T-cell (primary cell): ENCODE measurements at regions not wholly inside any gene's neighbourhood (a gene's known extent, or its start where the extent isn't known, plus 50 kb on each side); places are given as distances from the start of the nearest gene placed in this dataset.

Experiments
- ATAC-seq, 4 experiments: fragments of 200-7000 bp in 3 of 4; fragments of 150-1000 bp in 1 of 4; cut with Tn5 transposase; replicated peaks in 1 of 4; 1 replicate in 3 of 4; 2 replicates in 1 of 4; pipeline ENCODE4 v1.10.0; 2021; ENCODE audit warnings: moderate library complexity in 3 of 4, mild to moderate bottlenecking in 2 of 4, moderate number of reproducible peaks in 1 of 4
- CTCF ChIA-PET, 2 donors: fragments of 300-600 bp; sonication (Branson Sonifier 250); formaldehyde crosslinking; loops; one replicate each; lab custom pipeline; 2022; ENCODE audit warnings: antibody characterized with exemption in 2 of 2; lab: Charles Lee
- POLR2A ChIA-PET, 2 donors: fragments of 300-600 bp; sonication (Branson Sonifier 250); formaldehyde crosslinking; loops; one replicate each; lab custom pipeline; 2022; ENCODE audit warnings: antibody characterized with exemption in 2 of 2; lab: Charles Lee
- DNase-seq, 35 experiments: peaks; one replicate each; pipeline versions ENCODE4 v3.0.0 to v3.0.0-alpha.2; 2013 to 2023
- H3K27ac ChIP-seq: one replicate; pipeline ENCODE4 v1.5.1; 2013; ENCODE audit warnings: low read length
- H3K27me3 ChIP-seq, 2 experiments: replicated peaks in 1 of 2; 1 replicate in 1 of 2; 2 replicates in 1 of 2; pipeline versions ENCODE4 v1.6.1 to v1.7.0; 2013; ENCODE audit warnings: low read length in 1 of 2, mixed read lengths in 1 of 2; ENCODE audit not compliant: control insufficient read depth in 2 of 2, insufficient read depth in 2 of 2; ENCODE audit errors: extremely low read depth in 1 of 2
- H3K36me3 ChIP-seq, 2 donors: 1 replicate in 1 of 2; 2 replicates in 1 of 2; pipeline versions ENCODE4 v1.6.1 to v1.7.0; 2013; ENCODE audit warnings: low read length in 1 of 2; ENCODE audit not compliant: control insufficient read depth in 2 of 2, insufficient read depth in 1 of 2; ENCODE audit errors: extremely low read depth in 1 of 2
- H3K4me1 ChIP-seq, 2 experiments: 1 replicate in 1 of 2; 2 replicates in 1 of 2; pipeline versions ENCODE4 v1.6.1 to v1.7.0; 2013; ENCODE audit warnings: low read length in 2 of 2, mixed read lengths in 1 of 2; ENCODE audit not compliant: insufficient read depth in 2 of 2, control insufficient read depth in 1 of 2; ENCODE audit errors: extremely low read depth in 1 of 2
- H3K4me3 ChIP-seq, 2 donors: 1 replicate in 1 of 2; 2 replicates in 1 of 2; pipeline versions ENCODE4 v1.5.1 to v1.7.0; 2013; ENCODE audit warnings: mild to moderate bottlenecking in 2 of 2, low read length in 1 of 2, moderate library complexity in 1 of 2; ENCODE audit not compliant: control insufficient read depth in 1 of 2; ENCODE audit errors: extremely low read depth in 1 of 2
- H3K9me3 ChIP-seq: 2 replicates; pipeline ENCODE4 v1.7.0; 2013
- H3K27ac Mint-ChIP-seq, 2 donors: one replicate each; pipeline ENCODE4 v1.8.0; 2020 to 2021; ENCODE audit warnings: mild to moderate bottlenecking in 2 of 2, mixed read lengths in 2 of 2
- H3K27me3 Mint-ChIP-seq, 2 donors: one replicate each; pipeline ENCODE4 v1.8.0; 2021 to 2022; ENCODE audit warnings: mixed read lengths in 2 of 2
- H3K36me3 Mint-ChIP-seq: one replicate; pipeline ENCODE4 v1.8.0; 2021; ENCODE audit warnings: mixed read lengths
- H3K4me1 Mint-ChIP-seq, 3 donors: one replicate each; pipeline ENCODE4 v1.8.0; 2020 to 2022; ENCODE audit warnings: mixed read lengths in 3 of 3, mild to moderate bottlenecking in 1 of 3
- H3K4me3 Mint-ChIP-seq, 3 donors: one replicate each; pipeline ENCODE4 v1.8.0; 2020 to 2022; ENCODE audit warnings: mild to moderate bottlenecking in 3 of 3, mixed read lengths in 3 of 3, moderate library complexity in 3 of 3
- H3K9me3 Mint-ChIP-seq, 3 donors: one replicate each; pipeline ENCODE4 v1.8.0; 2020 to 2022; ENCODE audit warnings: mixed read lengths in 3 of 3
- WGBS: methylation state at CpG from one replicate; pipeline ENCODE4 v1.1.5; 2013; ENCODE audit warnings: missing lambda C conversion rate; ENCODE audit not compliant: insufficient coverage; 5-methylcytosine and 5-hydroxymethylcytosine counted together

- H3K4me3 ChIP-seq, result no peak overlapping the region
- ATAC-seq (no peak), DNase-seq (no peak)
- H3K27ac Mint-ChIP-seq, result no peak overlapping the region
- no peaks in the 10 kb centered on the region for H3K9me3 Mint-ChIP-seq
- H3K36me3 Mint-ChIP-seq, result no peaks in the 10 kb centered on the region
- no peaks in the 10 kb centered on the region for H3K27me3 ChIP-seq
- H3K36me3 ChIP-seq, result no peaks in the 10 kb centered on the region
- no peaks in the 10 kb centered on the region for H3K27me3 Mint-ChIP-seq
- no peak overlapping the region for H3K4me3 Mint-ChIP-seq
- no peaks in the 10 kb centered on the region for H3K9me3 ChIP-seq
- ChIA-PET CTCF (no interaction called here), POLR2A (no interaction called here)
- H3K4me1 Mint-ChIP-seq, result no peaks in the 10 kb centered on the region
- H3K27ac ChIP-seq, result no peak overlapping the region
- H3K4me1 ChIP-seq, result no peaks in the 10 kb centered on the region
Measured at GRCh38 chr4:11628093-11628725, 199.5 kb upstream of the HS3ST1 start.

- CTCF ChIA-PET, result no interaction called here
- Histone ChIP-seq H3K4me1 (no peaks in the 10 kb centered on the region), H3K36me3 (no peaks in the 10 kb centered on the region), H3K9me3 (no peaks in the 10 kb centered on the region), H3K27me3 (no peaks in the 10 kb centered on the region), H3K4me3 (no peak overlapping the region), H3K27ac (no peak overlapping the region)
- H3K4me1 Mint-ChIP-seq, result no peaks in the 10 kb centered on the region
- no peaks in the 10 kb centered on the region for H3K27me3 Mint-ChIP-seq
- no peak overlapping the region for H3K4me3 Mint-ChIP-seq
- H3K36me3 Mint-ChIP-seq, result no peaks in the 10 kb centered on the region
- H3K9me3 Mint-ChIP-seq, result no peaks in the 10 kb centered on the region
- DNase-seq, result no peak
- no peak overlapping the region for H3K27ac Mint-ChIP-seq
- no peak for ATAC-seq
- WGBS, result 80% methylated on average over 1 of the region's 4 CpGs
- POLR2A ChIA-PET, result no interaction called here
Measured at GRCh38 chr4:11626066-11626465, 197.4 kb upstream of the HS3ST1 start.

GRCh38 chr4:11625211-11625610, 196.5 kb upstream of the HS3ST1 start:
- ChIA-PET POLR2A (no interaction called here), CTCF (no interaction called here)
- Histone ChIP-seq H3K36me3 (no peaks in the 10 kb centered on the region), H3K4me3 (no peak overlapping the region), H3K27ac (no peak overlapping the region), H3K4me1 (no peaks in the 10 kb centered on the region), H3K27me3 (no peaks in the 10 kb centered on the region), H3K9me3 (no peaks in the 10 kb centered on the region)
- Mint-ChIP-seq H3K4me1 (no peaks in the 10 kb centered on the region), H3K9me3 (no peaks in the 10 kb centered on the region), H3K36me3 (no peaks in the 10 kb centered on the region), H3K4me3 (no peak overlapping the region), H3K27me3 (no peaks in the 10 kb centered on the region), H3K27ac (no peak overlapping the region)
- 88% methylated on average over 7 of the region's 7 CpGs for whole genome bisulfite sequencing
- ATAC-seq (no peak), DNase-seq (no peak)

DNA sequence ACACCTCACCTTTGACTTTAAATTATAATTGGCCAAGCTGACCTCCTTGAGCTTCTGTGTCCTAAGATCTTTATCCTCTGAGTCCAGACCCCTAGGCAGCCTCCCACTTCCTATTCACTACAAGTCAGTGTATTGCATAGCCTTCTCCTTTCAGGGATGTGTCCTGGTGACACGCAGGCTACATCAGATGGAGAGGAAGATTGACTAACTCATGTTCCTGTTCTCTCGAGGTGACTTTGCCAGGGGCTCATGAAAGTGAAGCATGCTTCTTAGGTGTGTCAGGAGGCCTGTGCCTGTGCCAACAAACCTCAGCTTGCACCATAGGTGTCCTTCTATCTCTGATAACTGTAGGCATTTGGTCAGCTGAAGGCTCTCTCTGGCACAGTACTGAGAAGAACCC, 195.7 kb upstream of the HS3ST1 start:
- POLR2A ChIA-PET, result no interaction called here
- no peak overlapping the region for H3K4me3 Mint-ChIP-seq

DNA sequence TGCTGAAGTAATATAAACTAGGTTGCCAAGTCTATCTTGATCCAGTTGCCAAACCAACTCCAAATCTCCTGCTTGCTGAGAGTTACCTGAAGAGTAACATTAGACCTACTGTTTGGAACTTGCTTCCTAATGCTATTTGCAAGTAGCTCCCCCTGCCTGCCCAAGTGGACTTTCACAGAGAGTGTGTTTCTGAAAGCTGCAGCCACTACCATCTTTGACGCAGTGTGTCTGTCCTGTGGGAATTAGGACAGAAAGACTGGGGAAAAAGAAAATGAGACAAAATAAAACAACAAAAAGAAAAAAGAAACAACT, 195.0 kb upstream of the HS3ST1 start:
- Histone ChIP-seq H3K9me3 (no peaks in the 10 kb centered on the region), H3K27ac (no peak overlapping the region), H3K27me3 (no peaks in the 10 kb centered on the region), H3K36me3 (no peaks in the 10 kb centered on the region), H3K4me1 (no peaks in the 10 kb centered on the region), H3K4me3 (no peak overlapping the region)
- Mint-ChIP-seq H3K4me1 (no peaks in the 10 kb centered on the region), H3K4me3 (no peak overlapping the region), H3K27ac (no peak overlapping the region), H3K27me3 (no peaks in the 10 kb centered on the region), H3K9me3 (no peaks in the 10 kb centered on the region), H3K36me3 (no peaks in the 10 kb centered on the region)
- ChIA-PET CTCF (interaction anchor here in 1 of 2 donors (0.6 kb wide), 1 partner anchor 193 kb away, joined by 4 read pairs; no protein-coding TSS in a partner anchor), POLR2A (no interaction called here)
- no CpG with 5 or more reads among the region's 1 CpG for WGBS
- no peak for ATAC-seq
- DNase-seq, result peak in 4 of 35 experiments; percentile 1 to 18 (median 2)

More for the DNA sequence above, 195.7 kb upstream of the HS3ST1 start:
- CTCF ChIA-PET, result interaction anchor here in 1 of 2 donors (0.6 kb wide), 1 partner anchor 194 kb away, joined by 4 read pairs; no protein-coding TSS in a partner anchor
- ATAC-seq, result no peak
- H3K27ac Mint-ChIP-seq, result no peak overlapping the region
- no peaks in the 10 kb centered on the region for H3K27me3 Mint-ChIP-seq
- DNase-seq, result no peak
- Histone ChIP-seq H3K27ac (no peak overlapping the region), H3K4me3 (no peak overlapping the region), H3K9me3 (no peaks in the 10 kb centered on the region), H3K36me3 (no peaks in the 10 kb centered on the region), H3K4me1 (no peaks in the 10 kb centered on the region), H3K27me3 (no peaks in the 10 kb centered on the region)
- 83% methylated on average over 1 of the region's 2 CpGs for WGBS
- no peaks in the 10 kb centered on the region for H3K9me3 Mint-ChIP-seq
- no peaks in the 10 kb centered on the region for H3K36me3 Mint-ChIP-seq
- no peaks in the 10 kb centered on the region for H3K4me1 Mint-ChIP-seq

DNA sequence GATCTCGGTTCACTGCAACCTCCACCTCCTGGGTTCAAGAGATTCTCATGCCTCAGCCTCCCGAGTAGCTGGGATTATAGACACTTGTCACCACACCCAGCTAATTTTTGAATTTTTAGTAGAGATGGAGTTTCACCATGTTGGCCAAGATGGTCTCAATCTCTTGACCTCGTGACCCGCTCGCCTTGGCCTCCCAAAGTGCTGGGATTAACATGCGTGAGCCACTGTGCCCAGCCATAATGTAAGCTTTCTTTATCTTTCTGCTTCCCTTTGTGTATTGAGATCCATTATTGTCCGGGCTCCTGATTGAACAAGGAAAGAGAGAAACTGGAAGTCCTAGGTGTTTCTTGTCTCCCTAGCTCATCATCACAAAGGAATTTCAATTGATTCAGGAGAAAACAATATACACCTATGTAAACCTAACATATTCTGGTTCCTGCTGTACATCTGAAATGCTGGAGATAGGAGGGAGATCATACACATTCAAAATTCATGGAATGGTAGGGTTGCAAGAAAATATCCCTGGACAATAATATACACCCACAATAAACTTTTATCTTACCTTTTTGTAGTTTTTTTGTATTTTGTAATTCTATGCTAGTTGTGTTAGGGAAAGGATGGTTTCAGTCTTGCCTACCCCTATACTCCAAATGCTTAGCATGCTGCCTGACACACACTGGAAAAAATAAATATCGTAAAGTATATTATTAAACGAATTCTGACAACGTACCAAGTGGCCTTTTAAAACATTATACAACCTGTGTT, 194.4 kb upstream of the HS3ST1 start:
- Mint-ChIP-seq H3K27ac (no peak overlapping the region), H3K4me1 (no peaks in the 10 kb centered on the region), H3K27me3 (no peaks in the 10 kb centered on the region), H3K9me3 (no peaks in the 10 kb centered on the region), H3K4me3 (no peak overlapping the region), H3K36me3 (no peaks in the 10 kb centered on the region)
- no peak overlapping the region for H3K27ac ChIP-seq
- no peaks in the 10 kb centered on the region for H3K4me1 ChIP-seq
- CTCF ChIA-PET, result no interaction called here
- H3K27me3 ChIP-seq, result no peaks in the 10 kb centered on the region
- DNase-seq (no peak), ATAC-seq (no peak)
- H3K36me3 ChIP-seq, result no peaks in the 10 kb centered on the region
- no peak overlapping the region for H3K4me3 ChIP-seq
- H3K9me3 ChIP-seq, result no peaks in the 10 kb centered on the region
- POLR2A ChIA-PET, result no interaction called here
- 100% methylated on average over 1 of the region's 10 CpGs for WGBS
